HuH-7 (cell line): ENCODE measurements at regions not wholly inside any gene's neighbourhood (a gene's known extent, or its start where the extent isn't known, plus 50 kb on each side); places are given as distances from the start of the nearest gene placed in this dataset.
A peak's percentile ranks its signal among the peaks of the same experiment; 100 is the strongest.

Experiments
- DNase-seq: peaks from one replicate; pipeline ENCODE4 v3.0.0; 2011; ENCODE audit warnings: low spot score

GRCh38 chr11:36890121-36890679 lies 292.2 kb upstream of the RAG2 start:
- DNase-seq, result no peak

- no peak for DNase-seq
These were observed 287.1 kb upstream of the RAG2 start for GRCh38 chr11:36885154-36885553.

GRCh38 chr11:36878737-36879136 lies 280.7 kb upstream of the RAG2 start:
- no peak for DNase-seq

DNA sequence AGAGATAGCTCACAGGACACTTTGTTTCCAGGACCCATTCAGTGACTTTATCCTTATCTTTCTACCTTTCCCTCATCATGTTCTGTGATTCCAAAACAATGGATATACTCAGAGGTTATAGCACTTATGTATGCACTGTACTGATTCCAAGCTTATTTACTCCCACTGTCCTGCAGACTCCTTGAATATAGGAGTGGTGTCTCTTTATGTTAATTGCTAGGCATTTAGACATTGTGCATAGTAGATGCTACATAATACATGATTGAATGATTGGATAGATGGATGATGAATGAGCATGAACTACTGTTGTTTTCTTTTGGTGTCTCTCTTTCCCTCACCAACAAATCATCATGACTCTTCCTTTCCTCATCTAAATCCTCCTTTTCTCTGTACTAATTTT lies 279.1 kb upstream of the RAG2 start:
- no peak for DNase-seq

GRCh38 chr11:36876266-36876665 lies 278.2 kb upstream of the RAG2 start:
- DNase-seq, result no peak

GRCh38 chr11:36874291-36874690 lies 276.3 kb upstream of the RAG2 start:
- no peak for DNase-seq

- peak; percentile 20 for DNase-seq
These were observed 272.3 kb upstream of the RAG2 start for GRCh38 chr11:36870361-36870760.

GRCh38 chr11:36868380-36868779 lies 270.3 kb upstream of the RAG2 start:
- no peak for DNase-seq

DNA sequence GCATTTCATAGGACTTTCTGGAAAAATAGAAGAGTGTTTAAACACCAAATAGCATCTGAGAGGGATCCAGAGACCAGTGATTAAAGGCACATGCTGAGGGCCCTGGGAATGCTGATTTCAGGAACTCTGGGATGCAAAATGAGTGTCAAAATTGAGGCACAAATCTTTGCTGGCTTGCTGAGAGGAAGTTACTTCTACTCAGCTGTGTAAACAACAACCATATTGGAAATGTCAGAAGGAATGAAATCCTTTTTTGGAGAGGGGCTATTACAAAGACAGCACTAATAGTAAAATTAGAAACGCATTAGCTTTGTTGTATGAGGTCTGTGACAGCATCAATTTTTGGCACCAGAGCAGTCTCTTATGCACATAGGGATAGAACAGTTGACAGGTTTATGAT lies 267.8 kb upstream of the RAG2 start:
- no peak for DNase-seq

DNA sequence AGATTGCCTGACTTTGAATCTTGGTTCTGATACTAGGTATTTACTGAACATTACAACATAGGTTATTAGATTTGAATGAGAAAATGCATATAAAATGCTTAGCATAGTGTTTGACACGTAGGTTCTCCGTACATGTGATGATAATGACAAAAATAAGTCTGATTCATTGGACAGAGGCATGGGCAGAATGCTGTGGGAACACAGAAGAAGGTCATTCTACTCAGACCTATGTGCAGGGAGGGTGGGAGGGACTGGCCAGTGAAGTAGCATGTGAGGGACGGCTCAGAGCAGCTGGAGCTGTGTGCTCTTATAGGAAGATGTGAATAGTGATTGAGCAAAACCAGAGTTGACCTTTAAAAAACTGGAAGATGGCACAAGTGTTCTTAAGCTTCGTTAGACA lies 256.8 kb upstream of the RAG2 start:
- DNase-seq, result no peak

DNA sequence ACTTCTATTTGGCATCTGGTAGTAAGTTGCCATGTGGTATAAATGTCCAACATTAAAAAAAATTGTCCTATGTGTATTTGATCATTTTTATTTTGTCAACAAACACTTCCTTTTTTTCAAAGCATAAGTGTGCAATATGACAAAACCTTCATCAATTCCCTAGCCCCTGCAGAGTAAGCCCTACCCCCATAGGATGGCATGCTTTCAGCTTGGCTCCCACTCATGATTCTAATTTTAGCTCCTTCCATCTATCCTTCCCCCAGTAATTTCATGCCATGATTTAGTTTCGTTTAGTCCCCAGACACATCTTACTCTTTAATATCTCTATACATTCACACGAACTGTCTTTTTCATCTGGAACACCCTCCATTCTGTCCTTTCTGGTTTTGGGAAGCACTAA lies 250.6 kb upstream of the RAG2 start:
- DNase-seq, result no peak

DNA sequence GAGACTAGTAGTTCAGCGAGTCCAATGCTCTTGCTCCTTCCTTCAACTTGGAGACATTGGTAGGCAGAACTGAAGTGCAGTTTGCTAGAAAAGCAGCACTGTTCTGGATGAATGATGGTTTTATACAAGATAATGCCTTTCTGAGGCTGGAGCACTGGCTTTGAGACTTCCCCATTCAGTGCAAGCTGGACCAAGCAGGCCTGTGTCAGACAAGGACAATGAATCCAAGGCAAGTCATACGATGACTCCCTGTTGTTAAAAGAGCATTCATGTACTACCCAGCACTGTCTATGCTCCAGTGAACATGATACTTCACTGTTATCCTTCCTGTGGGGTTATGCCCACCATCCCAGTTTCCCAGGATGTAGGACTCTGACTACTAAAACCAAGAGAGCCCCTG lies 242.3 kb upstream of the RAG2 start:
- no peak for DNase-seq

- DNase-seq, result no peak
These were observed 239.9 kb upstream of the RAG2 start for GRCh38 chr11:36837831-36838437.

DNA sequence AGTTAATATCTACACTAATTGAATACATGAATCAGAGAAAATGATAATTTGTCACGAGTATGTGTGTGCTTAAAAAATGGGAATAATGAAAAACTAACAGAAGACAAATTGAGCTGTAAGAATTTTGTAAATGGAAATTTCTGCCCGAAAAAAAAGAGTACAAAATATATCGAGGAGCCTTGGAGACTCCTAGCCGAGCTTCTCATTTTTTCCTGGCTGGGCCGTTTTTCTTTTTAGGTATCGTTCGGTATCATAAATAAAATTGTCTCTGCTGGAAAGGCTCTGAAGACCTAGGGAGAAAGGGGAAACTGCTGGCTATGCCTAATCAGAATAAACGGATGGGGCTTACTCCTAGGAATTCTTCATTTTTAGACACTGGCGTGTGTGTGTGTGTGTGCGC lies 227.2 kb upstream of the RAG2 start:
- DNase-seq, result no peak

DNA sequence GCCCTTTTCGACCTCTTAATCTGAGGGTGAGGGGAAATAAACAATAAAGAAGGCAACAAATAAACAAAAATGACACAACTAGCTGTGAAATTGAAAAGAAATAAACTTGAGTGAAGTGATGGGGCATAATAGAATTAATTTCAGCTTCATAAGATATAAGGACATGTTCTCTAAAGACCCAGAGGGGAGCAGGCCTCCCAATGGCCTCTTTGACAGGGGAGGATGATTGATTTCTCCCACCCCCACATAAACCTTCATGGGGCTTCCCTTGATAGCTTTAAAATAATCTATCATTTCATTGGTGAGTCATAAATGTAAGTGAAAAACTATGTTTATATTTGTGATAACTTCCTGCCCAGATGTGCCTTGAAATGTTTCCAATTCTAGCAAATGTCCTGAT lies 226.3 kb upstream of the RAG2 start:
- DNase-seq, result no peak

- no peak for DNase-seq
These were observed 224.8 kb upstream of the RAG2 start for GRCh38 chr11:36822829-36823228.

GRCh38 chr11:36818410-36818809 lies 220.4 kb upstream of the RAG2 start:
- DNase-seq, result peak; percentile 35

DNA sequence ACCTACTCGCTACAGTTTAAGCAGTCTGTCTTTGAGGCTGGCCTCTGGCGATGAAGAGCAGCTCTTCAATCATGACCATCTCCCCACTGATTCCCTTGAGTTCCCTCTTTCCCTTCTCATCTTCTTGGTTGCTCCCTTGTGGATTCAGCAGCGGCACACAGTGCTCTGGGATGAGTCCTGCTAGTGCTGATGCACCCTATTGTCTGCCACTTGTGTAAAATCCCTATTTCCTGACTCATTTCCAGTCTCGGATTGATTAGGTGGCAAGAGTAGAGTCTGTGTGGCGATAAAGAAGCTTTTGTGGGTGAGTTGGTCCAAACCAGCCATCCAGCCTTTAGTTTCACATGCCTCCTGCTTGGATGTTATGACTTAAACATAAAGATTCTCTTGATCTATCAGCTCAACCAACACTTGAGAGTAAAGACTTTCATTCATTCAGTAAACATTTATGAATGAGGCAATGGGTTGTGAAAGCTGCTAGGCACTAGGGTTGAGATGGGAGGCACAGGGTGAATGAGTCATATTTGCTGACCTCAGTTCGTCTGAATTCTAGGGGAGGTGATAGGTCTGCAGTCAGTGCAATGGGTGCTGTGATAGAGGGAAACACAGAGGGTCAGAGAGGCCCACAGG lies 219.4 kb upstream of the RAG2 start:
- no peak for DNase-seq

DNA sequence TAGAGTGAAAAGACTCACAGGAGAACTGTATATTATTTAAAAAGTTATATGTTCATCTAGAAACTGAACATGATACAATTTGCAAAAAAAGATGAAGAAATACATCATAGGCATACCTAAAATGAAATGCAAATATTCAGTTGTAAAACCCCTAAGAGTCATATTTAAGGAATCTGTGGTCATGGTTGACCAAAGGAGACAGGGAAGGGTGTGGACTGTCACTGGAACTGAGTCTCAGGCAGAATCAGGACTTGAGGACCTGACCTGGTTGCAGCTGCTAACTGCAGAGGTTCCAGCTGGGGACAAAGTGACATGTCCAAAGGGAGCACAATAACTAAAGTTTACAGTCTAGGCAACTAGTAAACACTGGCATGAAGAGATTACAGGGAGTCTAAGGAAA lies 211.3 kb upstream of the RAG2 start:
- DNase-seq, result no peak

- no peak for DNase-seq
These were observed 209.8 kb upstream of the RAG2 start for GRCh38 chr11:36807871-36808270.

GRCh38 chr11:36803084-36803483 lies 205.0 kb upstream of the RAG2 start:
- DNase-seq, result no peak

DNA sequence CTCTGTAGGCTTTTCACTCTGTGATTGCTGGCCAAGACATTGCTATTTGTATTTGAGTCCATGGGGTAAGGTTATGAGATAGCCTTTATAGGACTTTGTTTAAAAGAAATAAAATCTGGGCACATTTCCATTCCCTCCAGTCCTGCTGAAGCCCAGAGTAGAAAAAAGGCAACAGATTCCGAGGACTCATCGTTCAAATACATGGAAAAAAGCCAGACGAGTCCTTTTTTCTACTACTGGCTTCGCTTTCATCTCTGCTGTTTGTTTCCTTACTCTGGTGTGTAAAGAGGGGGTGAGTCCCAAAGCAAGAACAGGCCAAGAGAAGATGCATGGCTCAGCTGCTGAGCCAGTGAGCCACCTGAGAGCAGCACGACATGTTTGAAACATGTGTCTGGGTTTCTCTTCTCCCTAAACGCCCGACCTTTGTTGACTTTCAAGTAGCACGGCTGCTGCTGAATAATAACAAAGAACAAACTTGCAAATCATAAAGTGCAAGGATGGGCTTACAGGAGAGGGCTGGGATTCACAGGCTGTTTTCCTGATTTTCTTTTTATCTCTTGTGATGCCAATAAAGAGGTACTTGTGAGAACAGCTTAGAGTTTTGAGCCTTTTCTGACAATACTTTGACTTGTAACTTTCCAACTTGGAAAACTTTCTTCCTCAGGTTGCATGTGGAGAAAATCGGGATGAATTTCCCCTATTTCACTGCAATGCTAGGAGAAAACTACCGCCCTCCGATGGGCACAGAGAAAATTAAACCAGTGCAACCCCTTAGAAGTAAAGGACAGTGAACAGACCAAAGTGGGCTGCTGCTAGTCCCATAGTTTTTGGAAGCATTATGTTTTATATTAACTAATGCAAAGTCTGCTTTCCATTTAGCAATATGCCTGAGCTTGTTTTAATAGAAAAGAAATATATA lies 195.2 kb upstream of the RAG2 start:
- peak; percentile 8 for DNase-seq

GRCh38 chr11:36791957-36792356 lies 193.9 kb upstream of the RAG2 start:
- DNase-seq, result no peak
